ENCODE measurements at regions not wholly inside any gene's neighbourhood (a gene's known extent, or its start where the extent isn't known, plus 50 kb on each side); places are given as distances from the start of the nearest gene placed in this dataset.

GRCh38 chr13:79791471-79792042 is 310.6 kb downstream of the NDFIP2 start:
- no peak for DNase-seq (ENCODE audit: extremely low spot score)
- no CpG with 5 or more reads among the region's 2 CpGs for WGBS
- intact Hi-C loops (cut with DNase I) = no loop called here

GRCh38 chr13:79786176-79786575 is 305.2 kb downstream of the NDFIP2 start:
- intact Hi-C loops (cut with DNase I) = no loop called here
- Histone ChIP-seq H3K4me1 (peaks cover 0 to 11% (median 7%) of the 10 kb centered on the region in 4 donors), H3K27ac (replicated peaks in 1 of 4) (no peak overlapping the region), H3K27me3 (no peaks in the 10 kb centered on the region), H3K36me3 (no peaks in the 10 kb centered on the region), H3K9me3 (peaks cover 0 to 31% (median 13%) of the 10 kb centered on the region in 4 donors), H3K4me3 (no peak overlapping the region)
- no peak for DNase-seq (ENCODE audit: extremely low spot score)
- TF ChIP-seq EP300 (IDR thresholded peaks at IDR 0.05) (no peak), POLR2AphosphoS5 (IDR thresholded peaks at IDR 0.05) (no peak), CTCF (IDR thresholded peaks at IDR 0.05) (no peak), POLR2A (IDR thresholded peaks at IDR 0.05; ENCODE audit: low read depth) (no peak)
- 92% methylated on average over 4 of the region's 4 CpGs for WGBS

More at GRCh38 chr13:79791471-79792042, 310.6 kb downstream of the NDFIP2 start:
- H3K9me3 ChIP-seq = peaks cover 0 to 31% (median 13%) of the 10 kb centered on the region in 4 donors
- H3K4me1 ChIP-seq = no peaks in the 10 kb centered on the region
- H3K27ac ChIP-seq (replicated peaks in 1 of 4) = no peak overlapping the region
- no peaks in the 10 kb centered on the region for H3K27me3 ChIP-seq
- H3K36me3 ChIP-seq = no peaks in the 10 kb centered on the region
- no peak overlapping the region for H3K4me3 ChIP-seq
- no peak for TF ChIP-seq POLR2A (IDR thresholded peaks at IDR 0.05; ENCODE audit: low read depth)
- no peak for TF ChIP-seq CTCF (IDR thresholded peaks at IDR 0.05)
- no peak for TF ChIP-seq POLR2AphosphoS5 (IDR thresholded peaks at IDR 0.05)
- TF ChIP-seq EP300 (IDR thresholded peaks at IDR 0.05) = no peak

GRCh38 chr13:79782541-79783205 is 301.7 kb downstream of the NDFIP2 start:
- H3K27me3 ChIP-seq = no peaks in the 10 kb centered on the region
- no peaks in the 10 kb centered on the region for H3K36me3 ChIP-seq
- H3K4me3 ChIP-seq = no peak overlapping the region
- no peak for TF ChIP-seq CTCF (IDR thresholded peaks at IDR 0.05)
- no peak for TF ChIP-seq EP300 (IDR thresholded peaks at IDR 0.05)
- no peak for TF ChIP-seq POLR2AphosphoS5 (IDR thresholded peaks at IDR 0.05)
- TF ChIP-seq POLR2A (IDR thresholded peaks at IDR 0.05; ENCODE audit: low read depth) = no peak
- intact Hi-C loops (cut with DNase I) = no loop called here
- peaks cover 0 to 18% (median 7%) of the 10 kb centered on the region in 4 donors for H3K4me1 ChIP-seq
- 34% methylated on average over 14 of the region's 14 CpGs for WGBS
- peaks cover 0 to 5% (median under 1%) of the 10 kb centered on the region in 4 donors for H3K9me3 ChIP-seq
- H3K27ac ChIP-seq (replicated peaks in 1 of 4) = no peak overlapping the region
- DNase-seq (ENCODE audit: extremely low spot score) = no peak

- intact Hi-C loops (cut with DNase I) = no loop called here
- TF ChIP-seq EP300 (IDR thresholded peaks at IDR 0.05) = no peak
- TF ChIP-seq POLR2AphosphoS5 (IDR thresholded peaks at IDR 0.05) = no peak
- no peak for TF ChIP-seq CTCF (IDR thresholded peaks at IDR 0.05)
- no peak for TF ChIP-seq POLR2A (IDR thresholded peaks at IDR 0.05; ENCODE audit: low read depth)
- no peak overlapping the region for H3K27ac ChIP-seq (replicated peaks in 1 of 4)
Observed at GRCh38 chr13:79781829-79782540, 301.0 kb downstream of the NDFIP2 start.

More at GRCh38 chr13:79781829-79782540, 301.0 kb downstream of the NDFIP2 start:
- no peak for DNase-seq (ENCODE audit: extremely low spot score)
- Histone ChIP-seq H3K4me3 (no peak overlapping the region), H3K4me1 (peaks cover 0 to 18% (median 7%) of the 10 kb centered on the region in 4 donors), H3K9me3 (no peaks in the 10 kb centered on the region), H3K36me3 (no peaks in the 10 kb centered on the region), H3K27me3 (no peaks in the 10 kb centered on the region)
- WGBS = 93% methylated on average over 5 of the region's 5 CpGs

All from esophagus muscularis mucosa (tissue), 4 donors.